H1 (cell line): ENCODE measurements at regions not wholly inside any gene's neighbourhood (a gene's known extent, or its start where the extent isn't known, plus 50 kb on each side); places are given as distances from the start of the nearest gene placed in this dataset.

Experiments
- CTCF ChIA-PET: fragments of 300-600 bp; sonication (Branson Sonifier 250); formaldehyde crosslinking; loops from one replicate; lab custom pipeline; 2021; ENCODE audit not compliant: partially characterized antibody; lab: Charles Lee
- POLR2A ChIA-PET: fragments of 300-600 bp; sonication (Branson Sonifier 250); formaldehyde crosslinking; loops from one replicate; lab custom pipeline; 2021; ENCODE audit warnings: inconsistent platforms; ENCODE audit not compliant: partially characterized antibody; lab: Charles Lee
- DNase-seq, 2 experiments: peaks; one replicate each; pipeline versions ENCODE4 v3.0.0 to v3.0.0-alpha.2; 2010 to 2022; ENCODE audit warnings: low spot score in 2 of 2, low read depth in 1 of 2, mixed read lengths in 1 of 2
- FAIRE-seq: peaks from 2 replicates; lab custom pipeline; 2011; peaks lifted over from hg19 to GRCh38; lab: Jason Lieb, UNC
- H2AFZ ChIP-seq: 2 replicates; pipeline ENCODE4 v1.8.1; 2012; ENCODE audit warnings: low read length, inconsistent platforms
- H2AK5ac ChIP-seq: 2 replicates; pipeline ENCODE4 v1.6.1; 2013; ENCODE audit warnings: low read depth, low read length
- H2BK120ac ChIP-seq: replicated peaks from 2 replicates; pipeline ENCODE3; 2013; ENCODE audit warnings: low read depth, low read length, inconsistent platforms
- H2BK12ac ChIP-seq: 2 replicates; pipeline ENCODE4 v1.6.1; 2013; ENCODE audit warnings: low read depth, low read length
- H2BK15ac ChIP-seq: 2 replicates; pipeline ENCODE4 v1.6.1; 2013; ENCODE audit warnings: low read length
- H2BK20ac ChIP-seq: 2 replicates; pipeline ENCODE4 v1.6.1; 2013; ENCODE audit warnings: low read length
- H2BK5ac ChIP-seq: 2 replicates; pipeline ENCODE4 v1.6.1; 2013; ENCODE audit warnings: low read depth, low read length
- H3K14ac ChIP-seq: 2 replicates; pipeline ENCODE4 v1.6.1; 2013; ENCODE audit warnings: inconsistent platforms; ENCODE audit not compliant: insufficient read length
- H3K18ac ChIP-seq: 2 replicates; pipeline ENCODE4 v1.6.1; 2013; ENCODE audit warnings: low read length; ENCODE audit errors: extremely low read depth
- H3K23ac ChIP-seq: 2 replicates; pipeline ENCODE4 v1.6.1; 2013; ENCODE audit warnings: inconsistent platforms; ENCODE audit not compliant: insufficient read length
- H3K23me2 ChIP-seq: 2 replicates; pipeline ENCODE4 v1.6.1; 2013; ENCODE audit warnings: low read depth, low read length
- H3K27ac ChIP-seq: 2 replicates; pipeline ENCODE4 v1.6.1; 2011; ENCODE audit warnings: low read depth, low read length, inconsistent platforms
- H3K27me3 ChIP-seq, 4 experiments: replicated peaks in 1 of 4; 1 replicate in 1 of 4; 2 replicates in 3 of 4; pipeline versions ENCODE4 v1.6.1 to v1.8.1; 2011 to 2013; ENCODE audit warnings: low read length in 3 of 4, mild to moderate bottlenecking in 3 of 4, inconsistent platforms in 2 of 4, mixed read lengths in 2 of 4, moderate library complexity in 1 of 4; ENCODE audit not compliant: control insufficient read depth in 3 of 4, insufficient read depth in 3 of 4; ENCODE audit errors: extremely low read depth in 1 of 4
- H3K36me3 ChIP-seq, 4 experiments: 2 replicates each; pipeline versions ENCODE4 v1.6.1 to v1.8.1; 2011 to 2013; ENCODE audit warnings: mild to moderate bottlenecking in 4 of 4, low read length in 3 of 4, moderate library complexity in 2 of 4, control low read depth in 1 of 4, inconsistent platforms in 1 of 4; ENCODE audit not compliant: insufficient read depth in 4 of 4, control insufficient read depth in 2 of 4
- H3K4ac ChIP-seq: replicated peaks from 2 replicates; pipeline ENCODE3; 2013; ENCODE audit warnings: low read length, low read depth, mixed read lengths, inconsistent platforms; ENCODE audit not compliant: insufficient read length
- H3K4me1 ChIP-seq, 4 experiments: replicated peaks in 1 of 4; 1 replicate in 1 of 4; 2 replicates in 3 of 4; pipeline versions ENCODE4 v1.6.1 to v1.8.1; 2011 to 2013; ENCODE audit warnings: low read length in 3 of 4, inconsistent platforms in 2 of 4, mixed read lengths in 1 of 4; ENCODE audit not compliant: insufficient read depth in 4 of 4, control insufficient read depth in 3 of 4
- H3K4me2 ChIP-seq, 2 experiments: 2 replicates each; pipeline versions ENCODE4 v1.6.1 to v1.8.1; 2011 to 2013; ENCODE audit warnings: low read depth in 2 of 2, low read length in 2 of 2, control low read depth in 1 of 2, inconsistent platforms in 1 of 2, mild to moderate bottlenecking in 1 of 2; ENCODE audit not compliant: insufficient read depth in 1 of 2
- H3K4me3 ChIP-seq, 4 experiments: fragments of 200-600, 300-600 bp in 1 of 4; sonication (generic), shearing (Covaris generic), sonication (Bioruptor Twin) in 1 of 4; 2 replicates each; pipeline versions ENCODE4 v1.5.1 to v1.8.1; 2011 to 2016; ENCODE audit warnings: low read length in 4 of 4, low read depth in 3 of 4, control low read depth in 2 of 4, inconsistent platforms in 2 of 4, mild to moderate bottlenecking in 2 of 4, mixed read lengths in 1 of 4, moderate library complexity in 1 of 4; ENCODE audit not compliant: insufficient read depth in 2 of 4; ENCODE audit errors: extremely low read depth in 1 of 4
- H3K56ac ChIP-seq: replicated peaks from 2 replicates; pipeline ENCODE3; 2013; ENCODE audit warnings: low read depth, mild to moderate bottlenecking, mixed read lengths, low read length, inconsistent platforms; ENCODE audit not compliant: insufficient read length
- H3K79me1 ChIP-seq: 2 replicates; pipeline ENCODE4 v1.6.1; 2013; ENCODE audit warnings: low read depth, low read length, control low read depth
- H3K79me2 ChIP-seq, 2 experiments: 2 replicates each; pipeline versions ENCODE4 v1.6.1 to v1.8.1; 2012 to 2013; ENCODE audit warnings: low read length in 2 of 2, mild to moderate bottlenecking in 2 of 2, inconsistent platforms in 1 of 2; ENCODE audit not compliant: insufficient read depth in 2 of 2, control insufficient read depth in 1 of 2
- H3K9ac ChIP-seq, 4 experiments: replicated peaks in 1 of 4; 1 replicate in 1 of 4; 2 replicates in 3 of 4; pipeline versions ENCODE4 v1.6.1 to v1.8.1; 2011 to 2013; ENCODE audit warnings: low read depth in 3 of 4, low read length in 3 of 4, control low read depth in 2 of 4, mild to moderate bottlenecking in 2 of 4, moderate library complexity in 2 of 4, inconsistent platforms in 1 of 4; ENCODE audit errors: extremely low read depth in 1 of 4
- H3K9me3 ChIP-seq, 2 experiments: 2 replicates each; pipeline versions ENCODE4 v1.6.1 to v1.8.1; 2012 to 2013; ENCODE audit warnings: mild to moderate bottlenecking in 2 of 2, moderate library complexity in 2 of 2, control low read depth in 1 of 2, inconsistent platforms in 1 of 2, low read depth in 1 of 2, low read length in 1 of 2, mixed read lengths in 1 of 2; ENCODE audit not compliant: insufficient read depth in 2 of 2
- H4K20me1 ChIP-seq, 2 experiments: replicated peaks in 1 of 2; 2 replicates each; pipeline versions ENCODE3 to v1.8.1; 2011 to 2013; ENCODE audit warnings: inconsistent platforms in 2 of 2, low read length in 2 of 2, mild to moderate bottlenecking in 1 of 2; ENCODE audit not compliant: insufficient read depth in 2 of 2, control insufficient read depth in 1 of 2
- H4K5ac ChIP-seq: 2 replicates; pipeline ENCODE4 v1.6.1; 2013; ENCODE audit warnings: low read length, low read depth, mixed read lengths, inconsistent platforms; ENCODE audit not compliant: insufficient read length
- H4K8ac ChIP-seq: 2 replicates; pipeline ENCODE4 v1.8.0; 2013; ENCODE audit warnings: mild to moderate bottlenecking, moderate library complexity, low read length, inconsistent platforms; ENCODE audit not compliant: insufficient read depth; ENCODE audit errors: extremely low read depth
- H4K91ac ChIP-seq: replicated peaks from 2 replicates; pipeline ENCODE3; 2013; ENCODE audit warnings: low read length, mixed read lengths, inconsistent platforms; ENCODE audit not compliant: insufficient read length
- CTCF ChIP-seq, 3 experiments: IDR thresholded peaks; 1 replicate in 2 of 3; 2 replicates in 1 of 3; pipeline versions ENCODE4 v1.5.1 to v1.6.1; 2011; ENCODE audit warnings: low read length in 3 of 3, mild to moderate bottlenecking in 3 of 3, inconsistent platforms in 2 of 3, low read depth in 1 of 3, moderate library complexity in 1 of 3; ENCODE audit not compliant: insufficient read depth in 1 of 3; ENCODE audit errors: control extremely low read depth in 1 of 3
- MAFK ChIP-seq: IDR thresholded peaks from 2 replicates; pipeline ENCODE4 v1.6.1; 2012; ENCODE audit warnings: low read depth, mild to moderate bottlenecking, improper control_type of control experiment, low read length
- RBBP5 ChIP-seq: IDR thresholded peaks from 2 replicates; pipeline ENCODE4 v1.7.1; 2012; ENCODE audit warnings: low read depth, mild to moderate bottlenecking, inconsistent platforms, low read length, moderate library complexity, borderline replicate concordance
- SIX5 ChIP-seq: IDR thresholded peaks from 2 replicates; pipeline ENCODE4 v1.6.1; 2011; ENCODE audit warnings: mild to moderate bottlenecking, low read depth, low read length
- TEAD4 ChIP-seq: IDR thresholded peaks from 2 replicates; pipeline ENCODE4 v1.6.1; 2012; ENCODE audit warnings: low read depth, low read length, inconsistent platforms, mixed read lengths

DNA sequence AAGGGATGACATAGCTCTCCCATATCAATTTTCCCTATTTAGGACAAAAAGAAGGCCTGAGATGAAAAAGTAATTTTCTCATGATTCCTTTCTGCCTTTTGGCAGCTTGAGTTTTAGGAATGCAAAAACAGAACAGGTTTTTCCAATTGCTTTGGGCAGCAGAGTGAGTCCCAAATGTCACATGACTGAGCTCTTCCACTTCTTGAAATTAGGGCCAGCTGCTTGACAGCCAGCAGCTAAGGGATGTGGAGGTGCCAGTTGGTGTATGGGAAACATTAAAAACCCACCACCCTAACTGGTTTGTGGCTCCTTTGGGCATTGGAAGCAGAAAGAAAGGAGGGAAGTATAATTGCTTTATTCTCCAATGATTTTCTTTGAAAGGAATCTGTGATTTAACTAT lies 133.8 kb upstream of the FAM20A start:
- no peak overlapping the region for H4K8ac ChIP-seq
- no peaks in the 10 kb centered on the region for H3K79me2 ChIP-seq
- ChIA-PET POLR2A (no interaction called here), CTCF (interaction anchor here (1.2 to 1.4 kb wide), 2 partner anchors 37 to 269 kb away, joined by 3 read pairs; no protein-coding TSS in a partner anchor)
- no peak overlapping the region for H4K5ac ChIP-seq
- H3K9ac ChIP-seq = peak overlapping the region in 1 of 4 experiments; percentile 39; a peak in 2 of 7 replicates
- no peak overlapping the region for H3K14ac ChIP-seq
- peaks cover 7 to 32% (median 21%) of the 10 kb centered on the region in 4 experiments; a peak in 6 of 7 replicates for H3K4me1 ChIP-seq
- peak overlapping the region; percentile 14 for H2AK5ac ChIP-seq
- peak overlapping the region; percentile 93 for H3K27ac ChIP-seq
- 0 out of 2 replicates have a peak overlapping the region, but pooled peaks have one; percentile 94 for H2BK20ac ChIP-seq
- H3K56ac ChIP-seq = no peak overlapping the region
- H3K79me1 ChIP-seq = no peaks in the 10 kb centered on the region
- no peaks in the 10 kb centered on the region for H4K20me1 ChIP-seq
- DNase-seq (no peak), FAIRE-seq (no peak)
- no peak overlapping the region for H2BK15ac ChIP-seq
- H3K4me3 ChIP-seq = no peak overlapping the region
- H3K23ac ChIP-seq = no peak overlapping the region
- H3K4ac ChIP-seq = no peak overlapping the region
- H2BK5ac ChIP-seq = peak overlapping the region; percentile 41; the same call in 1 of the 2 replicates
- no peaks in the 10 kb centered on the region for H3K27me3 ChIP-seq
- H3K4me2 ChIP-seq = no peak overlapping the region; a peak in 1 of 4 replicates
- H3K18ac ChIP-seq = no peak overlapping the region; the same call in 1 of the 2 replicates
- peak overlapping the region; percentile 5; the same call in 1 of the 2 replicates for H2BK12ac ChIP-seq
- no peaks in the 10 kb centered on the region for H3K23me2 ChIP-seq
- no peaks in the 10 kb centered on the region for H3K36me3 ChIP-seq
- H2BK120ac ChIP-seq = peak overlapping the region; percentile 97
- H2AFZ ChIP-seq = no peak overlapping the region
- H3K9me3 ChIP-seq = no peaks in the 10 kb centered on the region
- H4K91ac ChIP-seq = no peak overlapping the region
- no peak for TF ChIP-seq TEAD4
- TF ChIP-seq SIX5 = no peak
- TF ChIP-seq RBBP5 = no peak
- no peak for TF ChIP-seq MAFK
- no peak for TF ChIP-seq CTCF (IDR thresholded peaks at IDR 0.05; ENCODE audit: control extremely low read depth in 1 of 3, insufficient read depth in 1 of 3, low read depth in 1 of 3, low read length in 3 of 3)
